HG02870 (cell line): ENCODE measurements at regions not wholly inside any gene's neighbourhood (a gene's known extent, or its start where the extent isn't known, plus 50 kb on each side); places are given as distances from the start of the nearest gene placed in this dataset.
"Not testable (repeated sequence)": the region's sequence is repeated elsewhere in the genome, so short reads cannot be mapped to it uniquely, and the experiment has no call there.

Source experiments
- ATAC-seq: cut with Tn5 transposase; IDR thresholded peaks from one replicate; pipeline ENCODE4 v1.9.1; 2021; ENCODE audit warnings: mild to moderate bottlenecking, moderate library complexity; ENCODE audit not compliant: unreplicated experiment

GRCh38 chr14:28375295-28375694, 391.3 kb upstream of the FOXG1 start:
- no peak for ATAC-seq

- ATAC-seq: no peak
Observed at GRCh38 chr14:28381656-28382055, 384.9 kb upstream of the FOXG1 start.

- no peak for ATAC-seq
Observed at GRCh38 chr14:28382444-28383190, 384.0 kb upstream of the FOXG1 start.

- no peak for ATAC-seq
Observed at GRCh38 chr14:28398506-28398905, 368.1 kb upstream of the FOXG1 start.

- ATAC-seq: not testable (repeated sequence)
Observed at GRCh38 chr14:28401705-28402104, 364.9 kb upstream of the FOXG1 start.

GRCh38 chr14:28406196-28406595, 360.4 kb upstream of the FOXG1 start:
- ATAC-seq: no peak

GRCh38 chr14:28407031-28407825, 359.4 kb upstream of the FOXG1 start:
- ATAC-seq: no peak

GRCh38 chr14:28407996-28408395, 358.6 kb upstream of the FOXG1 start:
- ATAC-seq: no peak

GRCh38 chr14:28412077-28412476, 354.5 kb upstream of the FOXG1 start:
- ATAC-seq: no peak

DNA sequence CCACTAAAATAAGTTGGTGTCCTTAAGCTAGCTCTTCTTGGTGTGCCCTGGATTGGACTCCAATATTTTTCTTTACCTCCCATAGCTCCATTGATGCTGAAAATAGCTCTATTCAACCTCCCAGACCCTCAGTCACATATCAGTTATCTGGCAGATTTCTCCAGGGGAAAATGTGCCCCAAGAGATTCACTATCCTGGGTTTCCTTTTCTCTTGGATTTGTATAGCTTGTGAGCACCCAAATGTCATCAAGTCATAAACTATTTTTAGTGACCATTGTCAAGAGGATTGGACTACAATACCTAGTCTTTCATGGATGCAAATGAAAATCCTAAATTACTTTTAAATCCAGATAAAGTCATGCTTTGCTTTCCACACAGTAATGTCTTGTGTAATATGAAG, 339.6 kb upstream of the FOXG1 start:
- ATAC-seq: no peak

DNA sequence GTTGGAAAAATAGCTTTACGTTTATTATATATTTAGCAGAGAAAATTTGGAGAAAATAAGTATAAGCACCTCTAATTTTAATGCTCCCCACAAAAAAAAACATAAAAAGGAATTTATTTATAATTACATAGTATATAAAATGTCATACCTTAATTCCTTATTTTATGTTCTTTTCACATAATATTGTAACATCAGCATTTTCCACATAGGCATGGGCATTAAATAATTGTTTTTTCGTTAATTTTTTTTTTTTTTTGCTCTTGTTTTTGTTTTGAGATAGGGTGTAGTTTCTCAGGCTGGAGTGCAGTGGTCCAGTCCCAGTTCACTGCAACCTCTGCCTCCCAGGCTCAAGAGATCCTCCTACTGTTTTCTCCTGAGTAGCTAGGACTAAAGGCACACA, 329.8 kb upstream of the FOXG1 start:
- ATAC-seq: no peak

DNA sequence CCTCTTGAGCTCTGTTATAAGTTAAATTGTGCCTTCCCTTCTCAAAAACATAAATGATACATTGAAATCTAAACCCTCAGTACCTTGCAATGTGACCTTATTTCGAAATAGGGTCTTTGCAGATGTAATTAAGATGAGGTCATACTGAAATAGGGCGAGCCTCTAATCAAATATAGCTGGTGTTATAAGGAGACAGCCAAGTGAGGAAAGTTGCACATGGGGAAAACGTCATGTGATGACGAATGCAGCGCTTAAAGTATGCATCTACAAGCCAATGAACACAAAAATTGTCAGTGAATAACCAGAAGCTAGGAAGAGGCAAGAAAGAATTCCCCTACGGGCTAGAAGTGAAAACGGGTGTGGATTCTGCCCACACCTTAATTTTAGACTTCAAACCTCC, 305.2 kb upstream of the FOXG1 start:
- ATAC-seq: no peak

- no peak for ATAC-seq
Observed at GRCh38 chr14:28467611-28468010, 299.0 kb upstream of the FOXG1 start.

DNA sequence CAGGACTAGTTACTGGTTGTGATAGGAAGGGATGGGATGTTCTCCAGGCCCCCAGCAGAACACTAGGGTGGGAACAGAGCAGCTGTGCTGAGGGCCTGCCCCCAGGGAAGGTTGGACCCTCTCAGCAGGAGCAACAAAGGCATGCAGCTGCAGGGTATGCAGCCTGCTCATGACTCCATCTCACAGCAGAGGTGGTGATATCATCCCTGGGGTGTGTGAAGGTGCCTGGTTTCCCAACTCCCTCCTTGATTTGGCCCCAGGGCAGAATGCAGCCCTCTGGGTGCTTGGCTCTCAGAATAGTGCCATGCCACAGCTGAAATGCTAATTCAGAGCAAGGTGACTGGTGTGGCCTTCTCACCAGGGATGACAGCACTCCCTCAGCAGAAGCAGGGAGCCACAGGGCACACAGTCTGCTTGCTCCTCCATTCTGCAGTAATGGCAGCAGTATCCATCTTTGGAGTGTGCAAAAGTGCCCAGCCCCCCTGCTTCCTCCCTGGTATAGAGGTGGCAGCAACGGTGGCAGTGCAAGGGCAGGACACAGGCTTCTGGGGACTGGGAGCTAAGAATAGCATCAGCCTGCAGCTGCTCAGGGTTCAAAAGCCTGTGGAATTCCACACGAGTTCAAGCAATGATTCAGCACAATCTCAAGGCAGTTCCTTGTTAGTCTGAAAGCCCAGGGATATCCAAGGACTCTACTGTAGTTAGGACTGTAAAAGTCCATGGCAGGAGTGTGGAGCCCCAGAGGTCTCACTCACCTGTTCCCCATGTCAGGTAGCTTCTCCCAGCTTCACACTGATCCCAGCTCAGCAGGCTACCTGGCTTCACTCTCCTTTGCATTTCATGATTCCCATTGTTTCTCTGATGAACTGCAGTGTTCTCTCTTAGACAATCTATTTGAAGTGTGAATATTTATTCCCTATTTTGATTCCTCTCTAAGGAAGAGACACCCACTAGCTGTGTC, 298.1 kb upstream of the FOXG1 start:
- ATAC-seq: no peak

- ATAC-seq: no peak
Observed at GRCh38 chr14:28482251-28483040, 284.1 kb upstream of the FOXG1 start.

- no peak for ATAC-seq
Observed at GRCh38 chr14:28483506-28483905, 283.1 kb upstream of the FOXG1 start.

- no peak for ATAC-seq
Observed at GRCh38 chr14:28488684-28489083, 277.9 kb upstream of the FOXG1 start.

DNA sequence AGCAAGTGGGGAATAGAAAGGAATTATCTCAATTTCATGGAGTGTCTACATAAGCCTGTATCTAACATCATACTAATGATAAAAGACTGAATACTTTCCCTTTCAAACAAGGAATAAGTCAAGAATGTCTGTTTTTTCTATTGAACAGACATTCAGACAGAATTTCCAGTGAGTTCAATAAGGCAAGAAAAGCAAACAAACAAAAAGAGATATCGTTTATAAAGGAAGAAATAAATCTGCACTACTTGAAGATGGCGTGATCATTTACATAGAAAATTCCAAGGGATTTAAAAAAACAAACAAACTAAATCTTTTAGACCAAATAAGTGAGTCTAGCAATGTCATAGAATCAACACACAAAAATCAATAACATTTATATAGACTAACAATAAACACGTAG, 273.1 kb upstream of the FOXG1 start:
- no peak for ATAC-seq

DNA sequence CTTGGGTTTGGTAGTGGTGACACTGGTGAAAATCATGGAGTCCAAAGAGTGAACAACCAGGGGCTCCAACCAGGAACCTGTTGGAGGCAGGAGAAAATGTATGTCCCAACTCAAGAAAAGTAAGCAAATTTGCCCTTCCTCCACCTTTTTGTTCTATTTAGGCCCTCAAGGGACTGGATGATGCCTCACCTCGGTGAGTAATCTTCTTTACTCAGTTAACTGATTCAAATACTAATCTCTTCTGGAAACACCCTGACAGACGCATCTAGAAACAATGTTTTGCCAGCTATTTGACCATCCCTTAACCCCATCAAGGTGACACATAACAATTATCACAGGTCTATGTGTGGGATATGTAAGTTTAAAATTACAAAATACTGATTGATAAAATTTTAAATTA, 272.4 kb upstream of the FOXG1 start:
- no peak for ATAC-seq

DNA sequence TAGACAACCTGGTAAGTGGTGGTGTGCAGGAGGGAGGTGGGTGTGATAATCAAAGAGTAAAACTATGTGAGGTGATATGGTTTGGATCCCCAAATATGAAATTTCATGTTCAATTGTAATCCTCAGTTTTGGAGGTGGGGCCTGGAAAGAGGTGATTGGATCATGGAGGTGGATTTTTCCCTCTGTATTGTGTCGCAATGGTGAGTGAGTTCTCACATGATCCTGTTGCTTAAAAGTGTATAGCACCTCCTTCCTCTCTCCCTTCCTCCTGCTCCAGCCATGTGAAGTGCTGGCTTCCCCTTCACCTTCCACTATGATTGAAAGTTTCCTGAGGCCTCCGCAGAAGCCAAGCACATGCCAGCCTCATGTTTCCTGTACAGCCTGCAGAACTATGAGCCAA, 270.2 kb upstream of the FOXG1 start:
- no peak for ATAC-seq
